ENCODE measurements at regions not wholly inside any gene's neighbourhood (a gene's known extent, or its start where the extent isn't known, plus 50 kb on each side); places are given as distances from the start of the nearest gene placed in this dataset.

DNA sequence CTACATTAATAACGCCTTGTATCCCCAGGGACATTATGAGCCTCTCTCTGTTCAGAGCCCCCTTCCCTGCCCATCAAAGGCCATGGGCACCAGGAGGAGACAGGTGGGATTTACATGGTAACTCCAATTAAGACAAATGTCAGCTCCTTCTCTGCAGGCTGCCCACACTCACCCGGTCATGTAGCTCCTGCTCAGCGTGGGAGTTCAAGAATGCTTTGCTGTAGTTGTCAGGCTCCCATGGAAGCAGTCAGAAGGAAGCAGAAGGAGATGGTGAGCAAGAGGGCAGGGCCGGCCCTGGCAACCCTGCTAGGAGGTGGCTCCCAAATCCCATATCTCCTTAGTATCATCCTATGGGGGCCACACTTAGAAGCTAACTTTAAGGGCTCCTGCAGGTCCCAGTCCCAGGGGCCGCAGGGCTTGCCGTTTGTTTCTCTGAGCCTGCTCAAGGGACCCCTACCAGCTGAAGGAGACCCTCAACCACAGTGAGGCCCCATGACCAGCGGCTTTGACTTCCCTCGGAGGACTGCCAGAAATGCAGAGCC is 218.4 kb upstream of the TLE3 start:
- intact Hi-C loops (cut with micrococcal nuclease; ENCODE audit: unreplicated experiment) (no loop called here), in situ Hi-C loops (cut with MboI) (no loop called here)
- Histone ChIP-seq H3K36me3 (ENCODE audit: control insufficient read depth in 2 of 2, insufficient read depth in 2 of 2, low read length in 1 of 2) (no peaks in the 10 kb centered on the region), H3K9me3 (replicated peaks; ENCODE audit: control insufficient read depth, insufficient read depth, low read length) (no peaks in the 10 kb centered on the region), H3K27me3 (replicated peaks in 1 of 2; ENCODE audit: control insufficient read depth in 2 of 2, insufficient read depth in 2 of 2, low read length in 1 of 2) (no peaks in the 10 kb centered on the region; a peak in 2 of 4 replicates), H3K79me2 (ENCODE audit: control insufficient read depth, insufficient read depth, low read length) (no peaks in the 10 kb centered on the region), H3K4me3 (no peak overlapping the region), H3K4me2 (ENCODE audit: control insufficient read depth, insufficient read depth) (no peak overlapping the region), H3K4me1 (ENCODE audit: control insufficient read depth, insufficient read depth, low read length) (peaks cover 29% of the 10 kb centered on the region), H3K9ac (ENCODE audit: control insufficient read depth, insufficient read depth, low read length) (no peak overlapping the region), H2AFZ (ENCODE audit: control insufficient read depth, low read depth, low read length) (no peak overlapping the region), H4K20me1 (ENCODE audit: control insufficient read depth, insufficient read depth) (no peaks in the 10 kb centered on the region), H3K27ac (ENCODE audit: control insufficient read depth, insufficient read depth) (no peak overlapping the region)
- TF ChIP-seq HDGF (IDR thresholded peaks at IDR 0.05) = no peak
- no peak for TF ChIP-seq NFYA (IDR thresholded peaks at IDR 0.05; ENCODE audit: borderline replicate concordance, low read depth, low read length)
- TF ChIP-seq, protein P1, sequence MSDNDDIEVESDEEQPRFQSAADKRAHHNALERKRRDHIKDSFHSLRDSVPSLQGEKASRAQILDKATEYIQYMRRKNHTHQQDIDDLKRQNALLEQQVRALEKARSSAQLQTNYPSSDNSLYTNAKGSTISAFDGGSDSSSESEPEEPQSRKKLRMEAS (IDR thresholded peaks at IDR 0.05; ENCODE audit: low read depth, low read length) = no peak
- no peak for TF ChIP-seq SIX5 (IDR thresholded peaks at IDR 0.05; ENCODE audit: low read depth, low read length, severe bottlenecking)
- TF ChIP-seq CBX5 (IDR thresholded peaks at IDR 0.05; ENCODE audit: low read depth) = no peak
- TF ChIP-seq SP1 (IDR thresholded peaks at IDR 0.05; ENCODE audit: low read depth, low read length) = no peak
- TF ChIP-seq CBX3 (IDR thresholded peaks at IDR 0.05; ENCODE audit: borderline replicate concordance, low read depth) = no peak
- TF ChIP-seq STAT1 (conservative IDR thresholded peaks at IDR 0.05) = no peak
- DNase-seq (ENCODE audit: low read depth, low spot score) (no peak), ATAC-seq (no peak), FAIRE-seq (no peak)
- ChIA-PET SMC1A (ENCODE audit: uncharacterized antibody, unreplicated experiment) (interaction anchor here (1.0 to 1.1 kb wide), 3 partner anchors 14 to 198 kb away, joined by 3 read pairs; no protein-coding TSS in a partner anchor), RAD21 (ENCODE audit: unreplicated experiment) (interaction anchor here (0.8 kb wide), 2 partner anchors 16 kb away, joined by 3 read pairs; no protein-coding TSS in a partner anchor), POLR2A (no interaction called here), CTCF (no interaction called here)
- BruUV-seq (replicated peaks) = no TSS peak
- 92% methylated on average over 8 of the region's 8 CpGs for WGBS (ENCODE audit: insufficient coverage, insufficient replicate concordance, low lambda C conversion rate, missing lambda C conversion rate)

DNA sequence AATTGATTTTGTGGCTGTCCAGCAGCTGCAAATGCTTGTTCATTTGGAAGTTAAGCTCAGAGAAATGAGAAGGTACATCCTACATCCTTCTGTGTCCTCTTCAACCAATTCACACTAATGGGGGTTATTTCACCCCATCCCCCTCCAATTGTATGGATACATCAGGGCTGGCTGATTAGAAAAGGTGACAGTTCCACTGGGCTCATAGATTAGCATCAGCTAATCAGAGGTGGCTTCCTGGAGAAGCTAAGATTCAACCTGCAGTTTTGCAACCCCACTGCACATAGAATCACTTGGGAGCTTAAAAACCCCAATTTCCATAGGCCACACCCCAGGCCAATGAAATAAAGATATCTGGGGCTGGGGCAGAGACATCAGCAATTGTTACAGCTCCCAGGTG is 217.7 kb upstream of the TLE3 start:
- in situ Hi-C loops (cut with MboI) (no loop called here), intact Hi-C loops (cut with micrococcal nuclease; ENCODE audit: unreplicated experiment) (no loop called here)
- RAD21 ChIA-PET (ENCODE audit: unreplicated experiment) = interaction anchor here (0.8 kb wide), 2 partner anchors 15 to 17 kb away, joined by 3 read pairs; no protein-coding TSS in a partner anchor
- DNase-seq (ENCODE audit: low read depth, low spot score) = no peak
- Histone ChIP-seq H3K9ac (ENCODE audit: control insufficient read depth, insufficient read depth, low read length) (no peak overlapping the region), H4K20me1 (ENCODE audit: control insufficient read depth, insufficient read depth) (no peaks in the 10 kb centered on the region), H3K27ac (ENCODE audit: control insufficient read depth, insufficient read depth) (no peak overlapping the region), H3K4me3 (no peak overlapping the region), H3K4me1 (ENCODE audit: control insufficient read depth, insufficient read depth, low read length) (peaks cover 22% of the 10 kb centered on the region), H3K9me3 (replicated peaks; ENCODE audit: control insufficient read depth, insufficient read depth, low read length) (no peaks in the 10 kb centered on the region), H3K79me2 (ENCODE audit: control insufficient read depth, insufficient read depth, low read length) (no peaks in the 10 kb centered on the region), H3K4me2 (ENCODE audit: control insufficient read depth, insufficient read depth) (no peak overlapping the region), H3K36me3 (ENCODE audit: control insufficient read depth in 2 of 2, insufficient read depth in 2 of 2, low read length in 1 of 2) (no peaks in the 10 kb centered on the region), H2AFZ (ENCODE audit: control insufficient read depth, low read depth, low read length) (no peak overlapping the region), H3K27me3 (replicated peaks in 1 of 2; ENCODE audit: control insufficient read depth in 2 of 2, insufficient read depth in 2 of 2, low read length in 1 of 2) (no peaks in the 10 kb centered on the region; a peak in 2 of 4 replicates)
- ATAC-seq = no peak
- POLR2A ChIA-PET = no interaction called here
- SMC1A ChIA-PET (ENCODE audit: uncharacterized antibody, unreplicated experiment) = interaction anchor here (0.6 to 1.1 kb wide), 4 partner anchors 14 to 463 kb away, joined by 3 to 4 read pairs (median 3); no protein-coding TSS in a partner anchor
- BruUV-seq (replicated peaks) = no TSS peak
- CTCF ChIA-PET = interaction anchor here (0.7 kb wide), 1 partner anchor 15 kb away, joined by 5 read pairs; no protein-coding TSS in a partner anchor
- FAIRE-seq = no peak
- no peak for TF ChIP-seq SMC3 (IDR thresholded peaks at IDR 0.05; ENCODE audit: borderline replicate concordance, low read length)
- no peak for TF ChIP-seq RELA (IDR thresholded peaks at IDR 0.05; ENCODE audit: borderline replicate concordance, partially characterized antibody)
- no peak for TF ChIP-seq IKZF2 (IDR thresholded peaks at IDR 0.05)
- TF ChIP-seq, protein P2, sequence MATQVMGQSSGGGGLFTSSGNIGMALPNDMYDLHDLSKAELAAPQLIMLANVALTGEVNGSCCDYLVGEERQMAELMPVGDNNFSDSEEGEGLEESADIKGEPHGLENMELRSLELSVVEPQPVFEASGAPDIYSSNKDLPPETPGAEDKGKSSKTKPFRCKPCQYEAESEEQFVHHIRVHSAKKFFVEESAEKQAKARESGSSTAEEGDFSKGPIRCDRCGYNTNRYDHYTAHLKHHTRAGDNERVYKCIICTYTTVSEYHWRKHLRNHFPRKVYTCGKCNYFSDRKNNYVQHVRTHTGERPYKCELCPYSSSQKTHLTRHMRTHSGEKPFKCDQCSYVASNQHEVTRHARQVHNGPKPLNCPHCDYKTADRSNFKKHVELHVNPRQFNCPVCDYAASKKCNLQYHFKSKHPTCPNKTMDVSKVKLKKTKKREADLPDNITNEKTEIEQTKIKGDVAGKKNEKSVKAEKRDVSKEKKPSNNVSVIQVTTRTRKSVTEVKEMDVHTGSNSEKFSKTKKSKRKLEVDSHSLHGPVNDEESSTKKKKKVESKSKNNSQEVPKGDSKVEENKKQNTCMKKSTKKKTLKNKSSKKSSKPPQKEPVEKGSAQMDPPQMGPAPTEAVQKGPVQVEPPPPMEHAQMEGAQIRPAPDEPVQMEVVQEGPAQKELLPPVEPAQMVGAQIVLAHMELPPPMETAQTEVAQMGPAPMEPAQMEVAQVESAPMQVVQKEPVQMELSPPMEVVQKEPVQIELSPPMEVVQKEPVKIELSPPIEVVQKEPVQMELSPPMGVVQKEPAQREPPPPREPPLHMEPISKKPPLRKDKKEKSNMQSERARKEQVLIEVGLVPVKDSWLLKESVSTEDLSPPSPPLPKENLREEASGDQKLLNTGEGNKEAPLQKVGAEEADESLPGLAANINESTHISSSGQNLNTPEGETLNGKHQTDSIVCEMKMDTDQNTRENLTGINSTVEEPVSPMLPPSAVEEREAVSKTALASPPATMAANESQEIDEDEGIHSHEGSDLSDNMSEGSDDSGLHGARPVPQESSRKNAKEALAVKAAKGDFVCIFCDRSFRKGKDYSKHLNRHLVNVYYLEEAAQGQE (IDR thresholded peaks at IDR 0.05; ENCODE audit: low read depth, low read length) = no peak
- TF ChIP-seq, protein P3, sequence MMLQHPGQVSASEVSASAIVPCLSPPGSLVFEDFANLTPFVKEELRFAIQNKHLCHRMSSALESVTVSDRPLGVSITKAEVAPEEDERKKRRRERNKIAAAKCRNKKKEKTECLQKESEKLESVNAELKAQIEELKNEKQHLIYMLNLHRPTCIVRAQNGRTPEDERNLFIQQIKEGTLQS (IDR thresholded peaks at IDR 0.05; ENCODE audit: borderline replicate concordance, extremely low read depth, low read depth, low read length) = no peak
- TF ChIP-seq DPF2 (IDR thresholded peaks at IDR 0.05) = no peak
- TF ChIP-seq MEF2B (IDR thresholded peaks at IDR 0.05; ENCODE audit: partially characterized antibody, poor library complexity, severe bottlenecking) = no peak
